A549 (cell line): ENCODE measurements at regions not wholly inside any gene's neighbourhood (a gene's known extent, or its start where the extent isn't known, plus 50 kb on each side); places are given as distances from the start of the nearest gene placed in this dataset.

Source experiments
- ATAC-seq, 2 experiments: fragments of 200-7000 bp in 1 of 2; fragments of >200 bp in 1 of 2; cut with Nextera tagmentation in 1 of 2; cut with Tn5 transposase in 1 of 2; 3 replicates each; pipeline versions ENCODE4 v1.8.0 to v1.9.1; 2018 to 2020; ENCODE audit warnings: mild to moderate bottlenecking in 1 of 2, moderate library complexity in 1 of 2
- CTCF ChIA-PET: fragments of 300-600 bp; sonication (Branson Sonifier 250); formaldehyde crosslinking; extraction: SDS; loops from one replicate; lab custom pipeline; 2021; ENCODE audit warnings: antibody characterized with exemption, inconsistent platforms; lab: Yijun Ruan, JAX
- POLR2A ChIA-PET: fragments of 350-600 bp; formaldehyde crosslinking; extraction: SDS; loops from one replicate; lab custom pipeline; 2021; ENCODE audit warnings: antibody characterized with exemption, inconsistent platforms; lab: Yijun Ruan, JAX
- DNase-seq, 2 experiments: peaks; one replicate each; pipeline versions ENCODE4 v3.0.0 to v3.0.0-alpha.2; 2011 to 2016; ENCODE audit warnings: low read depth in 1 of 2, low spot score in 1 of 2
- FAIRE-seq: peaks from 2 replicates; lab custom pipeline; 2011; peaks lifted over from hg19 to GRCh38; lab: Jason Lieb, UNC
- H3K27ac ChIP-seq, 2 experiments: fragments of >200 bp; sonication (Bioruptor Twin); formaldehyde crosslinking; 3 replicates each; pipeline ENCODE4 v1.5.1; 2016 to 2017
- H3K4me1 ChIP-seq: fragments of >200 bp; sonication (Bioruptor Twin); formaldehyde crosslinking; 3 replicates; pipeline ENCODE4 v1.6.1; 2016
- H3K4me2 ChIP-seq: fragments of >200 bp; sonication (Bioruptor Twin); formaldehyde crosslinking; 3 replicates; pipeline ENCODE4 v1.6.1; 2016
- H3K4me3 ChIP-seq: fragments of >200 bp; sonication (Bioruptor Twin); formaldehyde crosslinking; 3 replicates; pipeline ENCODE4 v1.5.1; 2016
- H3K9me3 ChIP-seq: fragments of >200 bp; sonication (Bioruptor Twin); formaldehyde crosslinking; 3 replicates; pipeline ENCODE4 v1.6.1; 2016
- CBX2 ChIP-seq: fragments of 200-600 bp; sonication (generic); IDR thresholded peaks from 2 replicates; pipeline ENCODE4 v1.6.1; 2016; ENCODE audit warnings: low read depth, mild to moderate bottlenecking, borderline replicate concordance
- CBX8 ChIP-seq: fragments of 200-600 bp; sonication (generic); IDR thresholded peaks from 2 replicates; pipeline ENCODE4 v1.6.1; 2016
- CEBPB ChIP-seq, 2 experiments: fragments of >200 bp in 1 of 2; sonication (Bioruptor Twin) in 1 of 2; formaldehyde crosslinking in 1 of 2; IDR thresholded peaks; 2 replicates each; pipeline ENCODE4 v1.6.1; 2012 to 2016
- CTCF ChIP-seq: fragments of >200 bp; sonication (Bioruptor Twin); formaldehyde crosslinking; IDR thresholded peaks from 3 replicates; pipeline ENCODE4 v1.5.1; 2016
- EHF ChIP-seq: fragments of 250-450 bp; sonication (Bioruptor Pico); IDR thresholded peaks from 2 replicates; pipeline ENCODE4 v1.5.0; 2020; ENCODE audit warnings: mild to moderate bottlenecking
- EHMT2 ChIP-seq: fragments of 200-600 bp; sonication (generic); IDR thresholded peaks from 2 replicates; pipeline ENCODE4 v1.6.1; 2016; ENCODE audit warnings: antibody characterized with exemption, low read depth, mild to moderate bottlenecking, moderate library complexity
- ELK1 ChIP-seq: fragments of 150-350 bp; IDR thresholded peaks from 2 replicates; pipeline ENCODE4 v1.6.1; 2014; ENCODE audit warnings: low read depth, mild to moderate bottlenecking, low read length
- EP300 ChIP-seq, 2 experiments: fragments of >200 bp; sonication (Bioruptor Twin); formaldehyde crosslinking; IDR thresholded peaks; 2 replicates in 1 of 2; 3 replicates in 1 of 2; pipeline ENCODE4 v1.6.1; 2016 to 2017
- FOSB ChIP-seq: fragments of 250-450 bp; sonication (Bioruptor Pico); IDR thresholded peaks from 2 replicates; pipeline ENCODE4 v1.5.0; 2020; ENCODE audit warnings: mild to moderate bottlenecking, moderate library complexity
- GATA3 ChIP-seq: IDR thresholded peaks from 2 replicates; pipeline ENCODE4 v1.6.1; 2012; ENCODE audit warnings: borderline replicate concordance
- HEYL ChIP-seq: fragments of 250-450 bp; sonication (Bioruptor Pico); IDR thresholded peaks from 2 replicates; pipeline ENCODE4 v1.8.0; 2021; ENCODE audit warnings: mild to moderate bottlenecking, moderate library complexity
- HMGXB4 ChIP-seq: fragments of 250-450 bp; sonication (Bioruptor Pico); IDR thresholded peaks from 2 replicates; pipeline ENCODE4 v1.5.0; 2021; ENCODE audit warnings: mild to moderate bottlenecking, moderate library complexity, borderline replicate concordance
- HOXB13 ChIP-seq: fragments of 250-450 bp; sonication (Bioruptor Pico); IDR thresholded peaks from 2 replicates; pipeline ENCODE4 v1.5.0; 2020; ENCODE audit warnings: low read depth, mild to moderate bottlenecking, moderate library complexity
- JUNB ChIP-seq: fragments of >200 bp; sonication (Bioruptor Twin); formaldehyde crosslinking; IDR thresholded peaks from 2 replicates; pipeline ENCODE4 v1.6.1; 2016
- KDM1A ChIP-seq: fragments of 200-600 bp; sonication (generic); IDR thresholded peaks from 2 replicates; pipeline ENCODE4 v1.6.1; 2016; ENCODE audit warnings: low read depth, mild to moderate bottlenecking
- MAX ChIP-seq: IDR thresholded peaks from 2 replicates; pipeline ENCODE4 v1.6.1; 2012
- MAZ ChIP-seq: fragments of 150-350 bp; IDR thresholded peaks from 2 replicates; pipeline ENCODE4 v1.6.1; 2014; ENCODE audit warnings: antibody characterized with exemption, low read depth, low read length, borderline replicate concordance
- NPAS2 ChIP-seq: fragments of 250-450 bp; sonication (Bioruptor Pico); IDR thresholded peaks from 2 replicates; pipeline ENCODE4 v1.8.0; 2022; ENCODE audit warnings: mild to moderate bottlenecking, moderate library complexity, borderline replicate concordance
- POLR2AphosphoS2 ChIP-seq: conservative IDR thresholded peaks from 2 replicates; pipeline ENCODE4 v1.6.1; 2012; ENCODE audit warnings: low read length, improper control_type of control experiment, inconsistent platforms
- RAD21 ChIP-seq, 2 experiments: fragments of >200 bp in 1 of 2; sonication (Bioruptor Twin) in 1 of 2; formaldehyde crosslinking in 1 of 2; IDR thresholded peaks in 1 of 2; conservative IDR thresholded peaks in 1 of 2; 2 replicates in 1 of 2; 3 replicates in 1 of 2; pipeline ENCODE4 v1.6.1; 2012 to 2018; ENCODE audit warnings: inconsistent platforms in 1 of 2
- RARB ChIP-seq: fragments of 250-450 bp; sonication (Bioruptor Pico); IDR thresholded peaks from 2 replicates; pipeline ENCODE4 v1.8.0; 2021; ENCODE audit warnings: mild to moderate bottlenecking, moderate library complexity
- REST ChIP-seq: fragments of 200-600 bp; sonication (generic); IDR thresholded peaks from 2 replicates; pipeline ENCODE4 v1.6.1; 2016; ENCODE audit warnings: antibody characterized with exemption, mild to moderate bottlenecking, moderate library complexity
- RNF2 ChIP-seq: fragments of 200-600 bp; sonication (generic); IDR thresholded peaks from 2 replicates; pipeline ENCODE4 v1.6.1; 2016; ENCODE audit warnings: low read depth, mild to moderate bottlenecking, antibody characterized with exemption, moderate library complexity, borderline replicate concordance
- SREBF2 ChIP-seq: fragments of 450-650 bp; IDR thresholded peaks from 2 replicates; pipeline ENCODE4 v1.6.1; 2014; ENCODE audit warnings: mild to moderate bottlenecking, moderate library complexity
- TP53 ChIP-seq: fragments of 250-450 bp; sonication (Bioruptor Pico); IDR thresholded peaks from 2 replicates; pipeline ENCODE4 v1.5.0; 2021; ENCODE audit warnings: mild to moderate bottlenecking, moderate library complexity
- ZNF302 ChIP-seq: fragments of 250-450 bp; sonication (Bioruptor Pico); IDR thresholded peaks from 2 replicates; pipeline ENCODE4 v1.9.0; 2021; ENCODE audit warnings: inconsistent platforms, mild to moderate bottlenecking, moderate library complexity
- WGBS: methylation state at CpG from one replicate; pipeline ENCODE4 v1.1.6; 2017; ENCODE audit errors: missing lambda C conversion rate; 5-methylcytosine and 5-hydroxymethylcytosine counted together

GRCh38 chr10:64484811-64485330 is 963.7 kb downstream of the REEP3 start:
- no peak overlapping the region for H3K27ac ChIP-seq
- POLR2A ChIA-PET: no interaction called here
- CTCF ChIA-PET: no interaction called here
- no peaks in the 10 kb centered on the region for H3K9me3 ChIP-seq
- TF ChIP-seq CTCF (no peak), GATA3 (no peak), TP53 (no peak), RNF2 (no peak), REST (no peak), RAD21 (conservative IDR thresholded peaks at IDR 0.05 in 1 of 2, IDR thresholded peaks at IDR 0.05 in 1 of 2) (no peak), ELK1 (no peak), HOXB13 (no peak), EHMT2 (no peak), CEBPB (IDR thresholded peaks at IDR 0.05) (no peak), HMGXB4 (CRISPR knock-in tag) (no peak), KDM1A (no peak), JUNB (no peak), CBX8 (no peak), HEYL (CRISPR knock-in tag) (no peak), CBX2 (no peak), ZNF302 (CRISPR knock-in tag) (no peak), MAZ (no peak), NPAS2 (no peak)
- TF ChIP-seq, all 56 proteins: peak for 0
- H3K4me2 ChIP-seq: no peak overlapping the region
- no peak overlapping the region for H3K4me3 ChIP-seq
- H3K4me1 ChIP-seq: no peaks in the 10 kb centered on the region
- no peak for FAIRE-seq
- no peak for DNase-seq
- no peak for ATAC-seq

GRCh38 chr10:64486149-64486548 is 964.9 kb downstream of the REEP3 start:
- Histone ChIP-seq H3K4me1 (no peaks in the 10 kb centered on the region), H3K4me2 (no peak overlapping the region), H3K4me3 (no peak overlapping the region), H3K9me3 (no peaks in the 10 kb centered on the region), H3K27ac (no peak overlapping the region)
- ATAC-seq (no peak), DNase-seq (no peak), FAIRE-seq (no peak)
- WGBS: 2% methylated on average over 2 of the region's 2 CpGs
- POLR2A ChIA-PET: no interaction called here
- CTCF ChIA-PET: no interaction called here
- TF ChIP-seq FOSB (CRISPR knock-in tag) (no peak), JUNB (no peak), HMGXB4 (CRISPR knock-in tag) (no peak), EP300 (IDR thresholded peaks at IDR 0.05) (no peak), RARB (CRISPR knock-in tag) (no peak), MAX (no peak), SREBF2 (no peak), EHF (no peak), GATA3 (no peak), ELK1 (no peak), KDM1A (no peak), POLR2AphosphoS2 (no peak), HOXB13 (no peak)
